Activated naive CD4-positive, alpha-beta T cell treated with anti-CD3 and anti-CD28 coated beads for 36 hours (primary cell): ENCODE measurements at regions not wholly inside any gene's neighbourhood (a gene's known extent, or its start where the extent isn't known, plus 50 kb on each side); places are given as distances from the start of the nearest gene placed in this dataset.

Source experiments
- CTCF ChIA-PET: fragments of 350-600 bp; sonication (Branson Sonifier 250); formaldehyde crosslinking; loops from one replicate; lab custom pipeline; 2021; ENCODE audit warnings: antibody characterized with exemption; lab: Charles Lee
- DNase-seq: peaks from one replicate; pipeline ENCODE4 v3.0.0-alpha.2; 2020
- H3K27ac Mint-ChIP-seq: one replicate; pipeline ENCODE4 v1.8.0; 2021; ENCODE audit warnings: mild to moderate bottlenecking, mixed read lengths
- H3K27me3 Mint-ChIP-seq: one replicate; pipeline ENCODE4 v1.8.0; 2021; ENCODE audit warnings: low read depth, mixed read lengths
- H3K36me3 Mint-ChIP-seq: one replicate; pipeline ENCODE4 v1.8.0; 2021; ENCODE audit warnings: low read depth, mixed read lengths
- H3K4me1 Mint-ChIP-seq: one replicate; pipeline ENCODE4 v1.8.0; 2021; ENCODE audit warnings: low read depth, mixed read lengths
- H3K4me3 Mint-ChIP-seq: one replicate; pipeline ENCODE4 v1.8.0; 2021; ENCODE audit warnings: mild to moderate bottlenecking, moderate library complexity, mixed read lengths
- H3K9me3 Mint-ChIP-seq: one replicate; pipeline ENCODE4 v1.8.0; 2021; ENCODE audit warnings: mixed read lengths
- intact Hi-C: fragments of 100-400 bp; cut with micrococcal nuclease; formaldehyde crosslinking; loops from one replicate; pipeline ENCODE4 v1.15.1; 2023

- CTCF ChIA-PET, result no interaction called here
- intact Hi-C loops, result no loop called here
- Mint-ChIP-seq H3K9me3 (peaks cover 13% of the 10 kb centered on the region), H3K27ac (no peak overlapping the region), H3K4me3 (no peak overlapping the region), H3K36me3 (peaks cover 3% of the 10 kb centered on the region), H3K27me3 (no peaks in the 10 kb centered on the region), H3K4me1 (no peaks in the 10 kb centered on the region)
- DNase-seq, result no peak
Observed at GRCh38 chr5:67283275-67283987, 86.8 kb upstream of the CD180 start.

- no peaks in the 10 kb centered on the region for H3K4me1 Mint-ChIP-seq
- DNase-seq, result no peak
- CTCF ChIA-PET, result interaction anchor here (0.6 kb wide), 1 partner anchor 185 kb away, joined by 3 read pairs; no protein-coding TSS in a partner anchor
- no peak overlapping the region for H3K27ac Mint-ChIP-seq
- H3K36me3 Mint-ChIP-seq, result peaks cover 7% of the 10 kb centered on the region
- peaks cover 25% of the 10 kb centered on the region for H3K9me3 Mint-ChIP-seq
- no peak overlapping the region for H3K4me3 Mint-ChIP-seq
- intact Hi-C loops, result no loop called here
- no peaks in the 10 kb centered on the region for H3K27me3 Mint-ChIP-seq
Observed at GRCh38 chr5:67281874-67282273, 85.3 kb upstream of the CD180 start.

GRCh38 chr5:67273689-67274356, 77.2 kb upstream of the CD180 start:
- Mint-ChIP-seq H3K9me3 (peaks cover 22% of the 10 kb centered on the region), H3K4me1 (no peaks in the 10 kb centered on the region), H3K4me3 (no peak overlapping the region), H3K27me3 (no peaks in the 10 kb centered on the region), H3K36me3 (peaks cover 7% of the 10 kb centered on the region), H3K27ac (no peak overlapping the region)
- DNase-seq, result no peak
- CTCF ChIA-PET, result no interaction called here
- intact Hi-C loops, result no loop called here

- CTCF ChIA-PET, result no interaction called here
- H3K9me3 Mint-ChIP-seq, result peaks cover 11% of the 10 kb centered on the region
- DNase-seq, result no peak
- H3K27ac Mint-ChIP-seq, result no peak overlapping the region
- H3K36me3 Mint-ChIP-seq, result peaks cover 2% of the 10 kb centered on the region
- intact Hi-C loops, result no loop called here
- no peaks in the 10 kb centered on the region for H3K4me1 Mint-ChIP-seq
- H3K27me3 Mint-ChIP-seq, result no peaks in the 10 kb centered on the region
- no peak overlapping the region for H3K4me3 Mint-ChIP-seq
Observed at GRCh38 chr5:67272453-67273130, 76.0 kb upstream of the CD180 start.

- no peaks in the 10 kb centered on the region for H3K36me3 Mint-ChIP-seq
- intact Hi-C loops, result no loop called here
- no peaks in the 10 kb centered on the region for H3K4me1 Mint-ChIP-seq
- H3K4me3 Mint-ChIP-seq, result no peak overlapping the region
- H3K27me3 Mint-ChIP-seq, result no peaks in the 10 kb centered on the region
- H3K27ac Mint-ChIP-seq, result no peak overlapping the region
- CTCF ChIA-PET, result interaction anchor here (1.3 kb wide), 1 partner anchor 24 kb away, joined by 3 read pairs; no protein-coding TSS in a partner anchor
- H3K9me3 Mint-ChIP-seq, result peaks cover 3% of the 10 kb centered on the region
- no peak for DNase-seq
Observed at GRCh38 chr5:67268231-67269021, 71.8 kb upstream of the CD180 start.

DNA sequence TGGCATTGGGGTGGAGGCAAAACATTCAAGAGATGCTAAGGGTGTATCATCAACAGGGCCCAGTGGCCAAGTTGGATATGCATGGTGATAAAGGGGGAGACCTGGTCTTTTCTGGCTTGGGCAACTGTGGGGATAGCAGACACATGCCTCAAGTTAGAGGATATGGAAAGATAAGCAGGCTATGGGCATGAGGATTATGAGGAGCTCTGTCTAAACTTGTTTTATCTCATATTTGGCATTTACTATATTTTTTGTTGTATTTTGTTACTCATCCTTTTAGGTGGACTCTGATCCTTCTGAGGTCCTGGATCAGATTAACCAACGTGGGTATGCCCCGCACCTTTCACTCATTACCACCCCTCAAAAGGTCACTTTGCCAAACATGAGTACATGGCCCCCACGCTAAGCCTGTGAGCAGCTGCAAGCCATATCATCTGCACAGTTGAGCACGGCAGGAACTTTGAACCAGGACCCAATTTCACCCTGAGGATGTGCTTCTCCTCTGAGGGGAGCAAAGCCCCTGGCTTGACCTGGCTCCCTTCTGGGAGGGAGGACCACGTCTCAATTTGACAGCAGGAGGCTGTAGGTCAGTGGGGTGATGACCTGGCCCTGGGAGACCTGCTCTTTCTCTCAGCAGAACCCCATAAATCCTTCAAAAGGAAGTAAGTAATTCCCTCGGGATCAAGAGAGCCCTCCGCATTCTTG, 71.1 kb upstream of the CD180 start:
- Mint-ChIP-seq H3K36me3 (no peaks in the 10 kb centered on the region), H3K27ac (no peak overlapping the region), H3K9me3 (peaks cover 3% of the 10 kb centered on the region), H3K4me3 (no peak overlapping the region), H3K4me1 (no peaks in the 10 kb centered on the region), H3K27me3 (no peaks in the 10 kb centered on the region)
- intact Hi-C loops, result no loop called here
- CTCF ChIA-PET, result no interaction called here
- DNase-seq, result no peak

- Mint-ChIP-seq H3K27ac (no peak overlapping the region), H3K27me3 (no peaks in the 10 kb centered on the region), H3K9me3 (peaks cover 3% of the 10 kb centered on the region), H3K4me3 (no peak overlapping the region), H3K36me3 (no peaks in the 10 kb centered on the region), H3K4me1 (no peaks in the 10 kb centered on the region)
- no peak for DNase-seq
- CTCF ChIA-PET, result no interaction called here
- intact Hi-C loops, result no loop called here
Observed at GRCh38 chr5:67266654-67267350, 70.2 kb upstream of the CD180 start.

DNA sequence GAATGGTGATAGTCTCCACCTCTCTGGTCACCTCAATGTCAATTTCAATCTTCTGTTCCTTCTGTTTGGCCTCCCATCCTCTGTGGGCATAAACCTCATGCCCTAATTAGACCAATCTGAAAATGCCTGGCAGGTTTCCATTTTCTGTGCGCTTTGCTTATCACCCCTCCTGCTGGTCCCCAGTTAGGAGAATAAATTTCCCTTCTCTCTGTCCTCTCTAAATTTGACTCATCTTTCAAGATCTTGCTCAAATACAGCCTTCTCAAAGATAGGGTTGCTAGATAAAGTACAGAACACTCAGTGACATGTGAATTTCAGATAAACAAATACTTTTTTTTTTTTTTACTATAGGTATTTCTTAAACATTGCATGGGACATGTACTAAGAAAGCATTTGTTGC, 69.4 kb upstream of the CD180 start:
- no peaks in the 10 kb centered on the region for H3K4me1 Mint-ChIP-seq
- no peak overlapping the region for H3K4me3 Mint-ChIP-seq
- no peaks in the 10 kb centered on the region for H3K36me3 Mint-ChIP-seq
- H3K27me3 Mint-ChIP-seq, result no peaks in the 10 kb centered on the region
- H3K9me3 Mint-ChIP-seq, result peaks cover 3% of the 10 kb centered on the region
- H3K27ac Mint-ChIP-seq, result no peak overlapping the region
- intact Hi-C loops, result no loop called here
- CTCF ChIA-PET, result interaction anchor here (0.6 to 0.7 kb wide), 2 partner anchors 488 to 950 kb away, joined by 3 to 6 read pairs; no protein-coding TSS in a partner anchor
- no peak for DNase-seq

GRCh38 chr5:67263656-67264408, 67.2 kb upstream of the CD180 start:
- intact Hi-C loops, result no loop called here
- CTCF ChIA-PET, result interaction anchor here (0.9 to 1.0 kb wide), 2 partner anchors 18 to 904 kb away, joined by 3 to 4 read pairs; no protein-coding TSS in a partner anchor
- Mint-ChIP-seq H3K4me1 (no peaks in the 10 kb centered on the region), H3K9me3 (no peaks in the 10 kb centered on the region), H3K36me3 (no peaks in the 10 kb centered on the region), H3K27me3 (no peaks in the 10 kb centered on the region), H3K27ac (no peak overlapping the region), H3K4me3 (no peak overlapping the region)
- DNase-seq, result no peak

DNA sequence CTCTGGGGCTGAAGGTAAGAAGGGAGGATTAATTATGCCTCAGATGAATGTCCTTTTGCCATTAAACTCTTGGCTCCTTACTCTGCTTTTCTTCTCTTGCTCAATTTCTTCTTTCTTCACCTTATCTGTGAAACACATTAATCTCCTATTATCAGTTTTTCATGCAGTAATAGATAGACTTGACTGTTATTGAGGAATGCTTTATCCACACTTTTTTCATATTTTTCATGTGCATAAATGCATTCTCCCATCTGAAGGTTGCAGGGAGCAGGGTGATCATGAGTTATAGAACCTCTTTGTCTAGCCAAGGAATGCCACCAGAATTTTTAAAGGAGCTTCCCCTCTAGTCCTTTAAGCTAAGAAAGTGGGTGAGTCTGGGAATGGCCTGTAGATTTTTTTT, 66.4 kb upstream of the CD180 start:
- Mint-ChIP-seq H3K9me3 (no peaks in the 10 kb centered on the region), H3K36me3 (no peaks in the 10 kb centered on the region), H3K4me1 (no peaks in the 10 kb centered on the region), H3K27ac (no peak overlapping the region), H3K27me3 (no peaks in the 10 kb centered on the region), H3K4me3 (no peak overlapping the region)
- CTCF ChIA-PET, result interaction anchor here (0.9 to 1.0 kb wide), 2 partner anchors 17 to 905 kb away, joined by 3 to 4 read pairs; no protein-coding TSS in a partner anchor
- intact Hi-C loops, result no loop called here
- no peak for DNase-seq

GRCh38 chr5:67262206-67262605, 65.6 kb upstream of the CD180 start:
- H3K4me1 Mint-ChIP-seq, result no peaks in the 10 kb centered on the region
- no peaks in the 10 kb centered on the region for H3K36me3 Mint-ChIP-seq
- no peaks in the 10 kb centered on the region for H3K27me3 Mint-ChIP-seq
- no peak overlapping the region for H3K4me3 Mint-ChIP-seq
- H3K9me3 Mint-ChIP-seq, result no peaks in the 10 kb centered on the region
- CTCF ChIA-PET, result interaction anchor here (1.2 kb wide), 1 partner anchor 16 kb away, joined by 4 read pairs; no protein-coding TSS in a partner anchor
- no peak overlapping the region for H3K27ac Mint-ChIP-seq
- no peak for DNase-seq
- intact Hi-C loops, result no loop called here
